HL-60 (cell line): ENCODE measurements at regions not wholly inside any gene's neighbourhood (a gene's known extent, or its start where the extent isn't known, plus 50 kb on each side); places are given as distances from the start of the nearest gene placed in this dataset.

ENCODE experiments used
- DNase-seq, 2 experiments: peaks; one replicate each; pipeline ENCODE4 v3.0.0-alpha.2; 2010 to 2020; ENCODE audit warnings: low read depth in 1 of 2, low spot score in 1 of 2
- H3K27ac ChIP-seq: fragments of 250-450 bp; sonication (Bioruptor Pico); replicated peaks from 2 replicates; pipeline ENCODE4 v1.5.1; 2020; ENCODE audit warnings: mild to moderate bottlenecking, moderate library complexity
- H3K27me3 ChIP-seq: fragments of 250-450 bp; sonication (Bioruptor Pico); 2 replicates; pipeline ENCODE4 v1.5.1; 2021; ENCODE audit warnings: mild to moderate bottlenecking, moderate library complexity; ENCODE audit not compliant: insufficient read depth, poor library complexity, severe bottlenecking
- H3K4me3 ChIP-seq: replicated peaks from 2 replicates; pipeline ENCODE4 v1.5.1; 2011; ENCODE audit warnings: mild to moderate bottlenecking, control low read depth, low read length; ENCODE audit not compliant: insufficient read depth
- GABPA ChIP-seq: IDR thresholded peaks from 2 replicates; pipeline ENCODE4 v1.6.1; 2012; ENCODE audit warnings: low read depth
- POLR2AphosphoS5 ChIP-seq: IDR thresholded peaks from 2 replicates; pipeline ENCODE4 v1.6.1; 2012; ENCODE audit warnings: low read depth
- REST ChIP-seq: IDR thresholded peaks from 2 replicates; pipeline ENCODE4 v1.6.1; 2012; ENCODE audit warnings: low read depth; ENCODE audit not compliant: insufficient replicate concordance
- SPI1 ChIP-seq: IDR thresholded peaks from 2 replicates; pipeline ENCODE4 v1.6.1; 2012; ENCODE audit warnings: low read depth, mild to moderate bottlenecking, borderline replicate concordance
- TF ChIP-seq, protein P1 (sequence below): IDR thresholded peaks from one replicate; pipeline ENCODE4 v1.5.1; 2011; ENCODE audit warnings: low read length, control low read depth, inconsistent platforms; ENCODE audit not compliant: insufficient read depth

DNA sequence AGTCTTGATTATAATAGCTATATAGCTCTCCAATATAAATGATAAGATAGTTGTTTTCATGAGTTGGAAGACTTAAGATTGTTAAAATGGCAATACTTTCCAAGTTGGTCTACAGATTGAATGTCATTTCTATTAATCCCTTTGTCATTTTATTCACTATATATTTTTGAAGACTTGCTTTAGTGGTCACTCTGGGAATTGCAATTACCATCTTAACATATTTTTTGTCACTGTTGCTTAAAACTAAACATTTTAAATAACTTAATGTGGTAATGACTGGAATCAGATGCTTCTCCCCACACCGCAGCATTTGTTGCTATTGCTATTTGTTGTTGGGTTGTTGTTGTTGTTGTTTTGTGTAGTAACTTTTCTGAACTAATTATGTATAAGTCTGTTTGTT lies 1592.9 kb downstream of the MRPL39 start:
- TF ChIP-seq GABPA, result no peak
- no peak for TF ChIP-seq REST
- TF ChIP-seq, protein P1, sequence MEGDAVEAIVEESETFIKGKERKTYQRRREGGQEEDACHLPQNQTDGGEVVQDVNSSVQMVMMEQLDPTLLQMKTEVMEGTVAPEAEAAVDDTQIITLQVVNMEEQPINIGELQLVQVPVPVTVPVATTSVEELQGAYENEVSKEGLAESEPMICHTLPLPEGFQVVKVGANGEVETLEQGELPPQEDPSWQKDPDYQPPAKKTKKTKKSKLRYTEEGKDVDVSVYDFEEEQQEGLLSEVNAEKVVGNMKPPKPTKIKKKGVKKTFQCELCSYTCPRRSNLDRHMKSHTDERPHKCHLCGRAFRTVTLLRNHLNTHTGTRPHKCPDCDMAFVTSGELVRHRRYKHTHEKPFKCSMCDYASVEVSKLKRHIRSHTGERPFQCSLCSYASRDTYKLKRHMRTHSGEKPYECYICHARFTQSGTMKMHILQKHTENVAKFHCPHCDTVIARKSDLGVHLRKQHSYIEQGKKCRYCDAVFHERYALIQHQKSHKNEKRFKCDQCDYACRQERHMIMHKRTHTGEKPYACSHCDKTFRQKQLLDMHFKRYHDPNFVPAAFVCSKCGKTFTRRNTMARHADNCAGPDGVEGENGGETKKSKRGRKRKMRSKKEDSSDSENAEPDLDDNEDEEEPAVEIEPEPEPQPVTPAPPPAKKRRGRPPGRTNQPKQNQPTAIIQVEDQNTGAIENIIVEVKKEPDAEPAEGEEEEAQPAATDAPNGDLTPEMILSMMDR, result no peak
- TF ChIP-seq SPI1, result no peak
- TF ChIP-seq POLR2AphosphoS5, result no peak
- no peak overlapping the region for H3K4me3 ChIP-seq
- no peaks in the 10 kb centered on the region for H3K27me3 ChIP-seq
- H3K27ac ChIP-seq, result no peak overlapping the region
- no peak for DNase-seq

- H3K4me3 ChIP-seq, result no peak overlapping the region
- no peak for TF ChIP-seq POLR2AphosphoS5
- TF ChIP-seq GABPA, result no peak
- no peak for TF ChIP-seq REST
- TF ChIP-seq, protein P1, result no peak
- no peak for TF ChIP-seq SPI1
- no peak for DNase-seq
- no peak overlapping the region for H3K27ac ChIP-seq
- no peaks in the 10 kb centered on the region for H3K27me3 ChIP-seq
These were observed 1596.2 kb downstream of the MRPL39 start for GRCh38 chr21:24011087-24011486.

DNA sequence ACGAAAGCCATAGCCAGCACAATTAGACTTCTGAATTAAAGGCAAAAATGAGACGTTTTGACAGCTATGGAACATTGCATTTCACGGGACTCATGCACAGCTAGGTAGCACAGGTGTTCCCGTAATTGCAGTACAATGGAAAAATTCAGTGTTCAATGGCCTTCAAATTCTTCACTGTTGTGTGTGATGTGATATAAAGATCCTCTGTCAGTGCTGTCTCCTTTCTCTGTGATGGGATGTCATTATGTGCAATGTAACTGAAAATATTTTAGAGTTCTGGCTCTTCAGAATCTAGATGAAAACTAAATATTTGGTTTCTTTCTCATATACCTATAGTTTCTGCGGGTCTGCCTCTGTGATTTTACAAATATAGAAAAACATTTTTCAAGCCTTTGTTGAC lies 1599.7 kb downstream of the MRPL39 start:
- H3K27ac ChIP-seq, result no peak overlapping the region
- TF ChIP-seq GABPA (no peak), POLR2AphosphoS5 (no peak), REST (no peak), SPI1 (no peak)
- TF ChIP-seq, protein P1, result no peak
- H3K4me3 ChIP-seq, result no peak overlapping the region
- H3K27me3 ChIP-seq, result no peaks in the 10 kb centered on the region
- DNase-seq, result no peak
